ENCODE measurements at regions not wholly inside any gene's neighbourhood (a gene's known extent, or its start where the extent isn't known, plus 50 kb on each side); places are given as distances from the start of the nearest gene placed in this dataset.
"Not testable (repeated sequence)": the region's sequence is repeated elsewhere in the genome, so short reads cannot be mapped to it uniquely, and the experiment has no call there.

- H3K27ac Mint-ChIP-seq; H3K4me3 Mint-ChIP-seq; H3K9me3 Mint-ChIP-seq; H3K36me3 Mint-ChIP-seq; H3K4me1 Mint-ChIP-seq (ENCODE audit: low read depth); intact Hi-C loops (cut with micrococcal nuclease); CTCF ChIA-PET; POLR2A ChIA-PET; DNase-seq; H3K27me3 Mint-ChIP-seq: not testable (repeated sequence)
These were observed 68.8 kb upstream of the WIPI2 start for GRCh38 chr7:5121256-5121655.

- H3K9me3 Mint-ChIP-seq; H3K4me1 Mint-ChIP-seq (ENCODE audit: low read depth); H3K27ac Mint-ChIP-seq; intact Hi-C loops (cut with micrococcal nuclease); H3K27me3 Mint-ChIP-seq; H3K36me3 Mint-ChIP-seq; CTCF ChIA-PET; POLR2A ChIA-PET; H3K4me3 Mint-ChIP-seq; DNase-seq: not testable (repeated sequence)
These were observed 58.8 kb upstream of the WIPI2 start for GRCh38 chr7:5131238-5131637.

GRCh38 chr7:5132539-5132938 is 57.5 kb upstream of the WIPI2 start:
- Mint-ChIP-seq H3K27me3 (no peaks in the 10 kb centered on the region), H3K9me3 (no peaks in the 10 kb centered on the region), H3K27ac (no peak overlapping the region), H3K36me3 (no peaks in the 10 kb centered on the region), H3K4me1 (ENCODE audit: low read depth) (peaks cover 9% of the 10 kb centered on the region), H3K4me3 (no peak overlapping the region)
- no peak for DNase-seq
- CTCF ChIA-PET = no interaction called here
- intact Hi-C loops (cut with micrococcal nuclease) = no loop called here
- POLR2A ChIA-PET = no interaction called here

- intact Hi-C loops (cut with micrococcal nuclease) = loop anchor here (5.0 kb wide), 1 partner anchor 42 kb away; no protein-coding TSS in a partner anchor
- ChIA-PET POLR2A (no interaction called here), CTCF (interaction anchor here (0.6 to 0.7 kb wide), 2 partner anchors 39 to 166 kb away, joined by 3 to 4 read pairs; no protein-coding TSS in a partner anchor)
- Mint-ChIP-seq H3K4me1 (ENCODE audit: low read depth) (peaks cover 9% of the 10 kb centered on the region), H3K36me3 (no peaks in the 10 kb centered on the region), H3K27me3 (no peaks in the 10 kb centered on the region), H3K4me3 (no peak overlapping the region), H3K9me3 (no peaks in the 10 kb centered on the region), H3K27ac (no peak overlapping the region)
- peak; percentile 37 for DNase-seq
These were observed 50.0 kb upstream of the WIPI2 start for GRCh38 chr7:5139998-5140397.
